ACC112 (cell line): ENCODE measurements at regions not wholly inside any gene's neighbourhood (a gene's known extent, or its start where the extent isn't known, plus 50 kb on each side); places are given as distances from the start of the nearest gene placed in this dataset.
A peak's percentile ranks its signal among the peaks of the same experiment; 100 is the strongest.
"Not testable (repeated sequence)": the region's sequence is repeated elsewhere in the genome, so short reads cannot be mapped to it uniquely, and the experiment has no call there.

ENCODE experiments used
- H2AFZ ChIP-seq: fragments of 200-600 bp; sonication (generic); one replicate; pipeline ENCODE4 v1.6.0; 2017; ENCODE audit warnings: antibody characterized with exemption, low read length; ENCODE audit not compliant: unreplicated experiment
- H3K27ac ChIP-seq: fragments of 200-600 bp; sonication (generic); 2 replicates; pipeline ENCODE4 v1.5.1; 2014; ENCODE audit warnings: low read depth, mild to moderate bottlenecking, antibody characterized with exemption, low read length, moderate library complexity
- H3K27me3 ChIP-seq: fragments of 200-600 bp; sonication (generic); 2 replicates; pipeline ENCODE4 v1.6.1; 2014; ENCODE audit warnings: mild to moderate bottlenecking, antibody characterized with exemption, low read length, moderate library complexity, mixed read lengths; ENCODE audit not compliant: insufficient read depth
- H3K36me3 ChIP-seq: fragments of 200-600 bp; sonication (generic); 2 replicates; pipeline ENCODE4 v1.6.1; 2016; ENCODE audit warnings: mild to moderate bottlenecking, antibody characterized with exemption, low read length, moderate library complexity, mixed read lengths; ENCODE audit not compliant: insufficient read depth
- H3K4me1 ChIP-seq: fragments of 200-600 bp; sonication (generic); one replicate; pipeline ENCODE4 v1.6.1; 2016; ENCODE audit warnings: low read length, mixed read lengths; ENCODE audit not compliant: insufficient read depth, unreplicated experiment, control insufficient read depth
- H3K4me3 ChIP-seq: fragments of 200-600 bp; sonication (generic); 2 replicates; pipeline ENCODE4 v1.5.1; 2014; ENCODE audit warnings: mild to moderate bottlenecking, low read depth, low read length
- H3K79me2 ChIP-seq: fragments of 200-600 bp; sonication (generic); one replicate; pipeline ENCODE4 v1.6.0; 2016; ENCODE audit warnings: low read length; ENCODE audit not compliant: control insufficient read depth, unreplicated experiment, insufficient read depth

GRCh38 chr6:104676679-104677078, 183.0 kb downstream of the HACE1 start:
- not testable (repeated sequence) for H3K27me3 ChIP-seq, H3K27ac ChIP-seq, H3K79me2 ChIP-seq, H3K4me3 ChIP-seq, H3K36me3 ChIP-seq, H3K4me1 ChIP-seq, H2AFZ ChIP-seq

DNA sequence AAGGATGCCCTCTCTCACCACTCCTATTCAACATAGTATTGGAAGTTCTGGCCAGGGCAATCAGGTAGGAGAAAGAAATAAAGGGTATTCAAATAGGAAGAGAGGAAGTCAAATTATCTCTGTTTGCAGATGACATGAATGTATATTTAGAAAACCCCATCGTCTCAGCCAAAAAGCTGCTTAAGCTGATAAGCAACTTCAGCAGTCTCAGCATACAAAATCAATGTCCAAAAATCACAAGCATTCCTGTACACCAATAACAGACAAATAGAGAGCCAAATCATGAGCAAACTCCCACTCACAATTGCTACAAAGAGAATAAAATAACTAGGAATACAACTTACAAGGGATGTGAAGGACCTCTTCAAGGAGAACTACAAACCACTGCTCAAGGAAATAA, 184.6 kb downstream of the HACE1 start:
- not testable (repeated sequence) for H3K4me1 ChIP-seq, H3K79me2 ChIP-seq, H3K36me3 ChIP-seq, H3K27me3 ChIP-seq, H3K27ac ChIP-seq, H2AFZ ChIP-seq, H3K4me3 ChIP-seq

DNA sequence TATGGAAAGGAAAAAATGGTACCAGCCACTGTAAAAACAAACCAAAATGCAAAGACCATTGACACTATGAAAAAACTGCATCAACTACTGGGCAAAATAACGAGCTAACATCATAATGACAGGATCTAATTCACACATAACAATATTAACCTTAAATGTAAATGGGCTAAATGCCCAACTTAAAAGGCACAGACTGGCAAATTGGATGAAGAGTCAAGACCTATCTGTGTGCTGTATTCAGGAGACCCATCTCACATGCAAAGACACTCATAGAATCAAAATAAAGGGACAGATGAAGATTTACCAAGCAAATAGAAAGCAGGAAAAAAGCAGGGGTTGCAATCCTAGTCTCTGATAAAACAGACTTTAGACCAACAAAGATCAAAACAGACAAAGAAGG, 186.6 kb downstream of the HACE1 start:
- H2AFZ ChIP-seq, H3K27ac ChIP-seq, H3K4me1 ChIP-seq, H3K27me3 ChIP-seq, H3K79me2 ChIP-seq, H3K36me3 ChIP-seq, H3K4me3 ChIP-seq: not testable (repeated sequence)

DNA sequence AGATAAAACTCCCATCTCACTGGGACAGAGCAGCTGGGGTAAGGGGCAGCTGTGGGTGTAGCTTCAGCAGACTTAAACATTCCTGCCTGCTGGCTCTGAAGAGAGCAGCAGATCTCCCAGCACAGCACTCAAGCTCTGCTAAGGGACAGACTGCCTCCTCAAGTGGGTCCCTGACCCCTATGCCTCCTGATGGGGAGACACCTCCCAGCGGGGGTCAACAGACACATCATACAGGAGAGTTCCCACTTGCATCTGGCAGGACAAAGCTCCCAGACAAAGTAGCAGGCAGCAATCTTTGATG, 188.2 kb downstream of the HACE1 start:
- H3K27ac ChIP-seq, H3K36me3 ChIP-seq, H3K4me1 ChIP-seq, H3K27me3 ChIP-seq, H2AFZ ChIP-seq, H3K4me3 ChIP-seq, H3K79me2 ChIP-seq: not testable (repeated sequence)

DNA sequence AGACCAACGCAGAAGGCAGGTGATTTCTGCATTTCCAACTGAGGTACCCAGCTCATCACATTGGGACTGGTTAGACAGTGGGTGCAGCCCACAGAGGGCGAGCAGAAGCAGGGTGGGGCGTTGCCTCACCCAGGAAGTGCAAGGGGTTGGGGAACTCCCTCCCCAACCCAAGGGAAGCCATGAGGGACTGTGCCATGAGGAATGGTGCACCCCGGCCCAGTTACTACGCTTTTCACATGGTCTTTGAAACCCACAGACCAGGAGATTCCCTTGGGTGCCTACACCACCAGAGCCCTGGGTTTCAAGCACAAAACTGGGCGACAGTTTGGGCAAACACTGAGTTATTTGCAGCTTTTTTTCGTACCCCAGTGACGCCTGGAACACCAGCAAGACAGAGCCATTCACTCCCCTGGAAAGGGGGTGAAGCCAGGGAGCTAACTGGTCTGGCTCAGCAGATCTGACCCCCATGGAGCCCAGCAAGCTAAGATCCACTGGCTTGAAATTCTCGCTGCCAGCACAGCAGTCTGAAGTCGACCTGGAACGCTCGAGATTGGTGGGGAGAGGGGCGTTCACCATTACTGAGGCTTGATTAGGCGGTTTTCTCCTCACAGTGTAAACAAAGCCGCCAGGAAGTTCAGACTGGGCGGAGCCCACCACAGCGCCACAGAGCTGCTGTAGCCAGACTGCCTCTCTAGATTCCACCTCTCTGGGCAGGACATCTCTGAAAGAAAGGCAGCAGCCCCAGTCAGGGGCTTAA, 188.7 kb downstream of the HACE1 start:
- not testable (repeated sequence) for H3K36me3 ChIP-seq, H3K4me3 ChIP-seq, H3K27me3 ChIP-seq, H3K27ac ChIP-seq, H2AFZ ChIP-seq, H3K4me1 ChIP-seq, H3K79me2 ChIP-seq

- Histone ChIP-seq H3K27ac (no peak overlapping the region), H3K4me1 (no peaks in the 10 kb centered on the region)
These were observed 190.2 kb downstream of the HACE1 start for GRCh38 chr6:104669483-104669882.

GRCh38 chr6:104656235-104656634, 203.5 kb downstream of the HACE1 start:
- Histone ChIP-seq H3K36me3 (no peaks in the 10 kb centered on the region), H3K4me1 (peaks cover 5% of the 10 kb centered on the region), H3K27me3 (no peaks in the 10 kb centered on the region), H2AFZ (no peak overlapping the region), H3K79me2 (no peaks in the 10 kb centered on the region), H3K27ac (no peak overlapping the region), H3K4me3 (no peak overlapping the region)

More at GRCh38 chr6:104669483-104669882, 190.2 kb downstream of the HACE1 start:
- H3K27me3 ChIP-seq = no peaks in the 10 kb centered on the region
- no peak overlapping the region for H2AFZ ChIP-seq
- no peak overlapping the region for H3K4me3 ChIP-seq
- H3K36me3 ChIP-seq = no peaks in the 10 kb centered on the region
- H3K79me2 ChIP-seq = no peaks in the 10 kb centered on the region

GRCh38 chr6:104653781-104654180, 205.9 kb downstream of the HACE1 start:
- peak overlapping the region; percentile 73 for H2AFZ ChIP-seq
- H3K27ac ChIP-seq = no peak overlapping the region
- no peaks in the 10 kb centered on the region for H3K36me3 ChIP-seq
- no peaks in the 10 kb centered on the region for H3K79me2 ChIP-seq
- H3K4me1 ChIP-seq = peaks cover 5% of the 10 kb centered on the region
- H3K27me3 ChIP-seq = no peaks in the 10 kb centered on the region
- no peak overlapping the region for H3K4me3 ChIP-seq

- H3K27ac ChIP-seq = no peak overlapping the region
- H3K36me3 ChIP-seq = no peaks in the 10 kb centered on the region
- no peaks in the 10 kb centered on the region for H3K79me2 ChIP-seq
- H2AFZ ChIP-seq = no peak overlapping the region
- no peak overlapping the region for H3K4me3 ChIP-seq
- H3K4me1 ChIP-seq = peaks cover 11% of the 10 kb centered on the region
- H3K27me3 ChIP-seq = no peaks in the 10 kb centered on the region
These were observed 211.4 kb downstream of the HACE1 start for GRCh38 chr6:104648347-104648746.

- Histone ChIP-seq H3K27ac (no peak overlapping the region), H2AFZ (no peak overlapping the region), H3K36me3 (no peaks in the 10 kb centered on the region), H3K27me3 (no peaks in the 10 kb centered on the region), H3K4me3 (no peak overlapping the region), H3K4me1 (peaks cover 25% of the 10 kb centered on the region), H3K79me2 (no peaks in the 10 kb centered on the region)
These were observed 214.9 kb downstream of the HACE1 start for GRCh38 chr6:104644848-104645247.

DNA sequence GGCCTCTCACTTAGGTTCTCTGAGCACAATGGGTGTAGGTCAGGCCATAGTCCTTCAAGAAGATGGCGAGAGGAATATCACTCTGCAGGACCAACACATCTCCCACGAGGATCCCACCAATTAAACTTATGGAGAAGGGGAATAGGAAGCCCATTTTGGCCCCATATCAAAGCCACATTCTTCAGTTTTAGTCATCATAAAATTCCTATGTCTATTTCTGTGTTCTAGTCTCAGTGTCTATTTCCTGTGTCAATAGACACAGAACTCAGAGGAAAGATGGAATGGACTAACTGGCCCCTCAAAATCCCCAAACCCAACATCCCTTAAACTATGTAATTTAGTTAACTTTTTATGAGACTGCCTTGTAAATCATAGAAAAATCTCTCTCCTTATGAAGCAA, 216.8 kb downstream of the HACE1 start:
- peak overlapping the region; percentile 21; the same call in 1 of the 2 replicates for H3K27ac ChIP-seq
- peaks cover 44% of the 10 kb centered on the region for H3K4me1 ChIP-seq
- H3K79me2 ChIP-seq = no peaks in the 10 kb centered on the region
- H3K4me3 ChIP-seq = no peak overlapping the region
- peak overlapping the region; percentile 40 for H2AFZ ChIP-seq
- H3K36me3 ChIP-seq = no peaks in the 10 kb centered on the region
- no peaks in the 10 kb centered on the region for H3K27me3 ChIP-seq
